GM19397 (cell line): ENCODE measurements at regions not wholly inside any gene's neighbourhood (a gene's known extent, or its start where the extent isn't known, plus 50 kb on each side); places are given as distances from the start of the nearest gene placed in this dataset.
A peak's percentile ranks its signal among the peaks of the same experiment; 100 is the strongest.

Experiments used
- ATAC-seq: cut with Tn5 transposase; IDR thresholded peaks from one replicate; pipeline ENCODE4 v1.9.1; 2021; ENCODE audit warnings: mild to moderate bottlenecking, moderate library complexity; ENCODE audit not compliant: unreplicated experiment

DNA sequence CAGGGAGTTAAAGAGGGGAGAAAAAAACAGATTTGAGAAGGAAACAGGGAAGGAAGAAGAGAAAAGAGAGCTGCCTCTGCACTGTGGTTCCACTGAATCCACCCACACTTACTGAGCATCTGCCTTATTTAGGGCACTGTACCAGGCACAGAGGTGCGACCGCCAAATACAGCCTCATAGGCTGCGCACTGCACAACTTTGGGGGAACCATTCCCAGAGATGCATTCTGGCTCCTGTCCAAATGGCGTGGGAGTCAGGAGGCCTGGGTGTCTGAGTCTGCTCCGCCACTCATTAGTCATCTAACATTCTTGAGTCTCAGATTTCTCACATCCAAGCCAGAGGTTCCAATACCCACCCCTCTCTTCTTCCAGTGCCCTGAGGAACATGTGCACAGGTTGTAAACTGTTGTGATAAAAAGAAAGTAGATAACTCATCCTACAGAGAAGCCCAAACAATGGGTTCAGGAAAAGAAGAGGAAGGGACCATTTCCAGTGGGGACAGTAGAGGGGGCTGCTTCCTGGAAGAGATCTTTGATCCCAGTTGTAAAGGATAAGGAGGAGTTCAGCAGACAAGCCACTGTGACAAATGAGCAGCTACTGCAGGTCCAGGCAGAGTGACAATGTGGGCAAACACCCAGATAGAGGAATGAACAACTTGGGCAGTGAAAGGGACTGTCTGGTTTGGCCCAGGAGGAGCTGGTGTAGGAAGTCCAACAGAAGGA is 254.6 kb downstream of the UACA start:
- no peak for ATAC-seq

DNA sequence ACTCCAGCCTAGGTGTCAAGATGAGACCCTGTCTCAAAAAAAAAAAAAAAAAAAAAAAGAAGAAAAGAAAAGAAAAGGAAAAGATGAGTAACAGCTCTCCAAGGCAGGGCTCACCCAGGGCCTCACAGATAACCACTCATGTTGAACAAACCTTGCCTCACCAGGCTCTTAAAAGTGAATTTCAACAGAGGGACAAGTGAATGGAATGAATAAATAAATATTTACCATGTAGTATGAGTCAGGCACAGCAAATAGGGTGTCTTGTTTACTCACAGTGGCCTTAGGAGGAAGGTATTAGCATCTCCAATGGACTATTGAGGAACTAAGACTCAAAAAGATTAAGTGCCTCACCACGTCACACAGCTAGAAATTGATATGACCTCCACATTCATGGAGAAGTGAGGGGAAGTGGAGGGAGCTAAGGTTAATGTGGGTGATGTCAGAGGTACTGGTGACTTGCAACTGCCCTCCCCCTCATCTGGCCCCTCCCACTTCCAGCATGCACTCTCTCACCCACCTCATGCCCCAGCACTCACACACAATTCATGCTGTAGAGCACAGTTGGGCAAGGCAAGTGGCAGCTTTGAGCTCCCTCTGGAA is 255.5 kb downstream of the UACA start:
- no peak for ATAC-seq

DNA sequence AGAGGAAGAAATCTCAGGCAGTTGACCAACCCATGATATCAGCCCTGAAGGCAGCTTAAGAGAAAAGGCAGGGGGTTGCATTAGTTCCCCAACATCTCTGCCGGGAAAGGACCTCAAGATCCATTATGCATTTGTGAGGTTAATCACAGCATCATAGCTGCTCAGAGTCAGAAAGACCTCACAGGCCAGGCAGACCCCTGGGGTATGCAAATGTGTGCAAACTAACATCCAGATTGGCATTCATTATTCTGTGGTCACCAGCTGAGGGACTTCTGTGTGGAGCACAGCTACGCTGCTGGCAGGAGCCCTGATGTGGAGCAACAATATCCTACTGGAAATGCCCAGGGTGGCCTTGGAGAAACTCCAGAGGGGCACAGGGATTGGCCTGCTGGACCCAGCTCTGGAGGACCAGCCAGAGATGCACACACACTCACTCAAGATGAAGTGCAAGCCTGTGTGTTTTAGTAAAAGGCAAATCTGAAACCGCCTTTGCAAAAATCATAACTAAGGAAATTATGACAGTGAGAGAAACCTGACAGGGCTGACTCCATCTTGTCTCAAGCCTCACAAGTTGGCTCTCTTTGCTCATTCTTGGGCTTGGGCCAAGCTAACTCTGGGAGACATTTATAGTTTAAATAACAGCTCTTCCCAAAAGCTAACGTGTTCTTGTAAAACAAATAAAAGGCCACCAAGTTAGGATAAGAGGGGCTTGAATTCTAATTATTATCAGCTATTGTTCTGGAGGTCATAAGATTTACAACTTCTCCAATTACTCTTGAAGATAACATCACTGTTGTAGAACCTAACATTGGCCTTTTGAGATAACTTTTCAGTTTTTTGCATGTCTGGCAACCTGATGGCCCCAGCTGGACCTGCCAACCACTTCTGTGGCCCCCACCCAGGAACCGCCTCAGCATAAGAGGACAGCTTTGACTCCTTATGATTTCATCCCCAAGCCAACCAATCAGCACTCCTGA is 257.1 kb downstream of the UACA start:
- ATAC-seq, result no peak

DNA sequence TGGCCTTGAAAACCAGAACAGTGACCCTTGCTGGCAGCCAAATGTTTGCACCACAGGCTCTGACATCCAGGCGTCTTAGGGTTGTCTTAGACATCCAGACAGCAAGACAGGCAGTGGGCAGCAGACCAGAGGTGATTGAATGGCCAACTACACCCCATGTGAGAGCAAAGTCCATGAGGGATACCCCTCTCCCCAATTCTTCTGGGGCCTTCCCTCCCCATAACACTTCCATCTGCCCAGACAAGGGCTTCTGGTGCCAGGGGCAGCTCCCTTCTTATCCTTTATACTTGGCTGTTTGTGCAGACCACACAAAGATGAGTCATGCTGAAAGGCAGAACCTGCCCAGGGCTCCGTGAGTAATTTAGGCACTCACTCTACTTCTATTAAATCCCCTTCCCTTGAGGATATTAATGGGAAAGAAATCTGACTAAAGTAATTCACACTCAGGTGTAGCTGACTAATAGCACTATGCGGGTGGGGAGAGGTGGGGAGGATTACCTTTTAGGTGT is 257.9 kb downstream of the UACA start:
- no peak for ATAC-seq

DNA sequence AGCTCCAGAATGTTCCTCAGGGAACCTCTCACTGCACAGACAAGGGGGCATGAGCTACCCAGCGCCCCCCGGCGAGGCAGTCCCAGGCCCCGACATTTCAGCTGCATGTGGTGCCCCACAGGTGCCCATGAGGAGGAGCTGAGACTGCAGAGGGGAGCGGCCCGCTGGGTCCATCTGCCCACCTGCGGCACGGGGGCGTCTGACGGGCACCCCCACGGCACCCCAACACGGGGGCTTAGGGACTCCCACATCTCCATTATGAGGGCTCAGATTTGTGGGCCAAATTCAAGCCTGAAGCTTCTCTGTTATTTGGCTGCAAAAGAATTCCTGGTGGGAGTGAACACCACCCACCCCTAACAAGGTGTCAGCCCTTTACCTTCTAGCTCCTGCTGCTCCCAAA is 258.4 kb downstream of the UACA start:
- ATAC-seq, result no peak

DNA sequence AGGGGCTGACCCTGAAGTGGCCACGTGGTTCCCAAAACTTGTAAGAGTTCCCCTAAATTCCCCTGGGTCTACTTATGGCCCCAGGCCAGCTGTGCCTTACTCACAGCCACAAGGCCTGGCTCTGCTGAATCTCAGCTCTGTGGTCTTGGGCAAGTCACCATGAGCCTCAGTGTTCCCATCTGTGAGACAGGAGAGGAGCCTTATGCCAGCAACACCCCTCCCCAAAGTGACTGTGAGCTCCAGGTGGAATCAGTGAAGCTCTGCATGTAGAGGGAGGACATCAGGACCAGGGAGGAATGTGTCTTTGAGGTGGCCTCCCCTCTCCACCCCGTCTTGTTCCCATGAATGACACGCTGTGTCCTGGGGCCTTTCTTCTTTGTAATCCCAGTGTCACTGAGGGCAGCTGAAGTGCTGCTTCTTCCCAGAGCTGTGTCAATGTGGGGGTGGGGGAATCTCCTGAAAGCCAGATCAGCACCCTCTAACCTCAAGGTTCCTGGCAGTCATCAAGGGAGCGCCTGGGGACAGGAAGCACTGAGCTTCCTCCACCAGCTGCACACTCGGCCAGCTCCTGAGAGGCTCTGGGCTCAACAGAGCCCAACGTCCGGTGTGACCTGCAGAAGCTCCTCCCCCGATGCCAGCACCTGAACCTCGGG is 258.9 kb downstream of the UACA start:
- peak; percentile 70 for ATAC-seq

DNA sequence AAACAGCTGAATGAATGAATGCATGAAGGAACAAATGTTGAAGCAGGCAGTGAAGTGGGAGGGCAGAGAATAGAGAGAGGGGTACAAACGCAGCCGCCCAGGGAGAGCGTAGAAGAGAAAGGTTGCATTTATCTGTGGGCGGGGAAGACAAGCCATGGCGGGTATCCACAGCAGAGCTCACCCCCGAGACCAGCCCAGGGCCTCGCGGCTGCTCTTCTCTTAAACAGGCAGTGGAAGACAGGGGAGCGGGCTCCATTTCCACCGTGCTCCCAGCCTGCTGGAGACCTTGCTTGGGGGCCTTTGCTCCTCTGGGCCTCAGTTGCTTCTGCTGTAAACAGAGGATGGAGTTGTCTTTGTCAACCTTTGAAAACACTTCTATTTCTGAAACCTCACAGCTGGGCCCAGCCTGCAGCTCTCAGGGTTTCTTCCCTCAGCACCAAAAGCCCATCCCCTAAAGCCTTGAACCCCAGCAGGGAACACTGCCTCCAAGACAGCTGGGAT is 259.5 kb downstream of the UACA start:
- ATAC-seq, result no peak

DNA sequence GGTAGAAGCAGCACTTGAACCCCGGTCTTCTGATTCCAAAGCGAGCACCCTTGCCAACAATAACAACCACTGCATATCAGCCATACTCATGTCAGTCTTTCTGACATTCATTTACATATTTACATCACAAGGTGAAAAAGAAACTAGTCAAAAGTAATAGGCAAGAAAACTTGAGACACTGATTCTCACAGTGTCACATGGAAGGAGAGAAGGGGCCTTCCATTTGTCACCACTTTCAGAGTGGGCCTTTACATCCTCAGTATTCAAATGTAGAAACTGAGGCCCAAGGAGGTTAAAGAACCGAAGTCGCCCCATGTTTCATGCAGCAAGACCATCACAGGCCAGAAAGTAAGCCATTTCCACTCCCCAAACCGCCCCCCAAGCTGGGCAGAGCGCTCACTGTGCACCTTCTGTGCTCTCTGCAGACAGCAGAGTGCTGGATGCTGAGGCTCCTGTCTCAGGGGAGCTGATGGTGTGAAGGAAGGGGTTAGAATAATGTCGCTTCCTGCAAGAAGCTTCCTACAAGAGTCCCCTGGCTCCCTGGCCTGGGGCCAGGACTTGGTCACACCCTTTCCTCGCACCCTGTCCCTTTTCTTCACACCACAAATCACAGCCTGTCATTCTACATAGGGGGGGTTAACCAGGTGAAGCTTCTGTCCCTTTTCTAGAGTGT is 260.1 kb downstream of the UACA start:
- no peak for ATAC-seq

DNA sequence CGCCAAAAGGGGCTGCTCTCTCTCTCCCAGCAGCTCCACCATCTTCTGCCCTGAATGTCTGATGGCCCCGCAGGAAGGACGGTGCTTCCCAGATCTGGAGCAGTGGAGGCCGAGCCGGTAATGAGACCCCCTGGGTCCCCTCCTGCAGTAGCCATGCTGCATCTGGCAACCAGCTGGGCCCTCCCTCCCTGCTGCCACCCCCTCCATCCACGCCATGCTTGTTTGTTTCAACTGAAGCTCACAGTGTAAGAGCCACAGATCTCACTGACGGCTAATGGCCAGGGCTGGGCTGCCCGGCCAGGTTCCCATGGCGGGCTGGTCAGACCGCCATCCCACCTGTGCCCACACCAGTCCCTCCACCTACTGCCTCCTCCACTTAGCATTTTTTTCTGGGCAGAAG is 260.8 kb downstream of the UACA start:
- ATAC-seq, result no peak

DNA sequence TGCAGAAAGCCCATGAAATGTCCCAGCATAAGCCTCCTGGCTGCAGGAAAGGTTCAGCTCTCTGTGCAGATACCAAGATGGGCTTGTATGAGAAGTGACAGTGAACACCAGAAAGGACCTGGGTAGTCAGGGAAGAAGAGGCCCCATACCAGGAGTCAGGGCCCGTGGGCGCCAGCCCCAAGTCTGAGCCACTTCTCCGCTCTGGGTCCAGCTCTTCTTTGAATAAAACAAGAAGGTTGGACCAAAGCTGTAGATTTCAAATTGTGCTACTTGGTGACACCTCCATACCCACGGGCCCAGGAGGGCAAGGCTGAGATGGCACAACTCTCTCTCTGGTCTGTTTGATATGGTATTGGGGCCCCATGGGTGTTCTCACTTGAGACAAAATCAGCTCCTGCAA is 261.5 kb downstream of the UACA start:
- ATAC-seq, result no peak

DNA sequence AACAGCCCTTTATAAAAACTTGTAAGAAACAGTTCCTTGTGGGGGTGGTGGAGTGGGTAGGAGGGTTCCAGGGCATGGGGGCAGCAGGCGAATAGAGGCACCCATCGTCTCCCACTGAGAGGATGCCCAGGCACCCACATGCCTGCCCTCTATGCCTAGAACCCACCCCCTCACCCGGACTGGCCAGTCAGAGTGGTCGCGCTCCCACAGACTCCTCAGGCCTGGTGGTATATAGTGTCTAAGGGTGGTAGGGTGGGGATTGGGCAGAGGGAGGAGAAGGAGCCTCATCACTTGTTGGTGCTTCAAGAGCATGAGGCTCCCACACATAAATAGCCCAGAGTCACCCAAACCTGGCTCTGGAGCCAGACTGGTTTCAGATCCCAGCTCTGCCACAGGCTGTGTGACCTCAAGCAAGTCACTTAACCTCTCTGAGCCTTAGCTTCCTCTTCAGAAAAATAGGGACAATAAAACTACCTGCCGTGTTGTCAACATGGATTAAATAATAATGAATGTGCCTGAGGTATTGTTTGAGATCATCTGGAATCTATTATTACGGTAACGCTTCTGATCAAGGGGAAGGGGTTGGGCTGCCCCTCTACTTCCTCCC is 262.1 kb downstream of the UACA start:
- ATAC-seq, result no peak

DNA sequence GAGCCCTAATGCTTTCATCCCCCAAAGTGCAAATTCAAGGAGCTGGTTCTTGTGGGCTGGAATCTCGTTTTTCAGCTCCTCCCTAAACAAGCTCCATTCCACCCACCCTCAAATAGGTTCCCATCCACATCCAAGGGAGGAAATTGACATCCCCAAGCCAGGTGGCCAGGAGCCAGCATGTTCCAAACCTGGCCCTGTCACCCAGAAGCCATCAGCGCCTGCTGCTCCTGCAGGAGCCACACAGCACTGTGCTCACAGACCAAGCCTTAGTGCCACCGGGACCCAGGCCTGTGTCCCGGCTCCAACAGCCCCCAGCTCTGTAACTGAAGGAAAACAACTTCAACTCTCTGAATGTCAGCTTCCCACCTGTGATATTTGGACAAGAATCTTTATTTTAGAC is 263.6 kb downstream of the UACA start:
- no peak for ATAC-seq

DNA sequence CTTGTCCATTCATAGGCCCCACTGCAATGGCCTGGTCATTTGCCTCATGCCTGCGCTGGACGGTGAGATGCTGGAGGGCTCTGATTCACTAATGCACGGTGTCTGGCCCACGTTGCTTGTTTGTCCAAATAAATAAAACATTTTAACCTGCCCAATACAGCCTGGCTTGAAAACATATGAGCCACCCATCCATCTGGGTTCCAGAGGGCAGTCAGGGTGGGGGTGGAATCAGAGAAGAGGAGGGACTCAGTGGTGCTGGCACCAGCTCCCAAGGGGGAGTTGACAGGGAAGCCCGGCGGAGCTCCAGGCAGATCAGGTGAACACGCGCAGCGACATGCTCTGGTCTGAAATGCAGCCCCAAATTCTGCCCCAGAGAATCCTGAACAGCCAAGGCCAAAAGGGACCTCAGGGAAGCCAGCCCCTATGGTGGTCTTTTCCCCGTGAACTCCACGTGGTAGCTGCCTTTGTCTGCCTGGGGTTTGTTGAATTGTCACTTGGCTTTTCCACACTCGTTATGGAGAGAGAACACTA is 265.2 kb downstream of the UACA start:
- ATAC-seq, result no peak

DNA sequence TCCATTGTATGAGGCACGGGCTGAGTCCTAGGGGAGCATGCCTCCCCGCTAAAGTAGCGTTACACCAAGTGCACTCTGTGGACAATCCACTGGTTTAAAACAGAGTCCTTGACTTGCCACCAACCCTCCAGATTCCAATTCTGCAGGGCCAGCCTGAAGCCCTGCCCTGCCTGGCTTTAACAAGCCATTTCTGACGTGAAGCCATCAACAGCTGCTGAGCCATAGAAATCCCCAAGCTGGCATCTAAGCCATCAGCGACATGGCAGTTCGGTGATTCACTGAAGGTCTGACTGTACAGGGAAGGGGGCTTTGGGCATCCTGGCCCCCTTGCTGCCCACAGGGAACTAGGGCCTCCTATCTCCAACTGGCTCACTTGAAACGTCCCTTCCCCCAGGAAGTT is 265.7 kb downstream of the UACA start:
- ATAC-seq, result no peak

DNA sequence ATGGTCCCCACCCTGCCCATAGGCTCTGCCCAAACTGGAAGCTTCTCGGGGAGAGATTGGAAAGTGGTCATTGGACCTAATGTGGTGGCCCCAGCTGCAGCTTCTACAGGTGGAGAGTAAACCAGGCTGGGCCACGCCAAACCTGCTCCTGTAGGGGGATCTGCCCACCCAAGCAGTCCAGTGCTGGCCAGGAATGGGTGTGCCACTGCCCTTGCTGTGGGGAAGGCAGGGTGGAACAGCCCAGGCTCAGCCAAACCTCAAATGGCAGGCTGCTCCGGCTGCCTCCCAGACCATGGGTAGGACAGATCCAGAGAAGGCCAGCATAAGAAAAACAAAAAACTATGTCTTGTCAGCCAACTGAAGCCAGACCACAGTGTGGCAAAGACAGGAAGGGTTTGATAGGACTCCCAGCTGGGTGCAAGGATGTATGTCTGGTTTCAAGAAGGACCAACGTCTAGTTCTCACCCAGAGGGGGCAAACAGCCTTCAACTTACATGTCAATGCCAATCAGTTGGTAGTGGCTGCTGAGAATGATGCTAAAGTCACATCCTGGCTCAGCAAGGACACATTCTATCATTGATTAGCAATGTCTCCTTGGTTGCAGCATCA is 267.3 kb downstream of the UACA start:
- no peak for ATAC-seq

DNA sequence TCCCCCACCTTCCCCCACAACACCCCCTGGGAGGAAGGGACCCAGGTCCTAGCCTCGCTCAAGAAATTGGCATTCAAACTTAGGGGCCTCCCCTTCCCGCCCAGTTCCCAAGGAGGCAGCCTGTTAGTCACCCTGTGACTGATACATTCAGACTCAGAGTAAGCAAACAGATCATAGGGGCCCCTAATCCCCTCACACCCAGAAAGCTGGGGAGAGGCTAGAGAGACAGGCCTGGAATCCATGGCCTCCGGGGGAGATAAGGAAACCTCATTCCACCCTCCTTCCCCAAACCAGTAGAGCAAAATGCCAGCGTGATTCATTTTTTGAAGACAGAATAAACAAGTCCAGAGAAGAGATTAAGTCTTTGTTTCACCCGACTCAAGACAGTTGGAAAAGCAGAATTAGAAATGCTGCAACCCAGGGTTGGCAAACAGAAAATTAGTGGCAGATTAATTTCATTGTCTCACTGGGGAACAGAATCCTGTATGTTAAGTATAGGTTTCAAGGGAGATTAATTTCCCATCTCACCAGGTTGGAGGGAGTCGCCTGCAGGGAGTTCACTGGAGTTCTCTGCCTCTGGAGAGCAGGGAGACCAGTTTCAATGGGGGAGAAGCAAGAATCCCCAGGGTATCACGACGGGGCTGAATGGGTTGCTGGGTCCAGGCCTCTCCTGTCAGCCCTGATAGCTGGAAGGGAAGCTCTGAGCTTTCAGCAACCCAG is 268.3 kb downstream of the UACA start:
- no peak for ATAC-seq

DNA sequence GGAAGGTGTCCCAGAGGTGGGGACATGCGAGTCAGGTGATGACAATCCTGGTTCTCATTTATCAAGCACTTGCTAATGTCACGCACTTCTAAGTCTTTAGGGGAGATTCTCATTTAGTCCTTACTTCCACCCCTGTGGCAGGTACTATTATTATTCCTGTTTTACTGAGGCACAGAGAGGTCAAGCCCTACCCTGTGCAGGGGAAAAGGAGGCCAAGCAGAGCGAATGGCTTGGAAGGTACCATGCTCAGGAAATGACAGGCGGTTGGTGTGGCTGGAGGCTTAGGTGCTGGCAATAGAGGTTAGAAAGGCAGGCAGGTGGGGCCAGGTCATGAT is 268.9 kb downstream of the UACA start:
- ATAC-seq, result no peak

DNA sequence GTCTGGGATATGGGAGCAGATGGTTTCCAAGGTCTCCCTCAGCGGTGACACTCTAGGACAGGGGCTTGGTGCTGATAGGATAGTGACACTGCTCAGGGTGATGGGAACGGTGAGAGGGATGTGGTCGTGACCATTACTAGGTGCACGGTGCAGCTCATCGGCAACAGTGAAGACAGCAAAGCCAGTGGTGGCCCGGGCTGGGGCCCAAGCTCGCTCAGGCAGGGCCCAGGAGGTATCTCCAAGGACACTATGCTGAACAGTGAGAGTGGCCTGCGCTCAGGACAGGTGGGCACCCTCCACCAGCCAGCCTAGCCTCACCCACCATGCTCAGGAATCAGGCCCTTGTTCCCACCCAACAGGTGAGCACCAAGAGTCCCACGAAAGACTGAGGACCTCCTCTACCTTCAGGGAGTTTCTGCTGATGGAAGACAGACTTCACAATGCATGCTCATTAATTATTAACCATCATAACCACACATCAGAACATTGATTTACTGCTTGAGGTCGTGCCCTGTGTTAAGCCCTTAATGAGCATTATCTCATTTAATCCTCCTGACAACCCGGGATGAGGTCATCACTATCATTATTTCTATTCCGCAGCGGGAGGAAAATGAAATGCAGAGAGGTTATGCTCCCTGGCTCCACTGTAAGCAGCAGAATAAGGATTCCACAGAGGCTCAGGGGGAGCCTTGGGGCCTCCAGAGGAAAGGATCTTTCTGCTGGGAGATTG is 269.4 kb downstream of the UACA start:
- ATAC-seq, result no peak
